ENCODE measurements at regions not wholly inside any gene's neighbourhood (a gene's known extent, or its start where the extent isn't known, plus 50 kb on each side); places are given as distances from the start of the nearest gene placed in this dataset.

DNA sequence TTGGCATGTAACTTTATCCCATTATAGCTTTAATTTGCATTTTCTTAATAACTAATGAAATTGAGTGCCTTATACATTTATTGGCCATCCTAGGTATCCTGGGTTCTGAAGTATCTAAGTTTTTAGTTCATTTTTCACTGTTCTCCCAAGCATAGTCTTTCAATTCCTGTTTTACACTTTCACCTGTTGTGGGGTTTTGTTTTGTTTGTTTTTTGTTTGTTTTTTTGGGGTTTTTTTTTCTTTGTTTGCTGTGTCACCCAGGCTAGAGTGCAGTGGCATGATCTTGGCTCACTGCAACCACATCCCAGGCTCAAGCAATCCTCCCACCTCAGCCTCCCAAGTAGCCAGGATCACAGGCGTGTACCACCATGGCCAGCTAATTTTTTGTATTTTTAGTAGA lies 83.1 kb upstream of the GADL1 start:
- no peak overlapping the region for H3K27ac ChIP-seq (ENCODE audit: low read depth, low read length)
- H3K4me2 ChIP-seq (ENCODE audit: low read length), result no peak overlapping the region
- ATAC-seq, result no peak
- ChIA-PET CTCF (no interaction called here), POLR2A (no interaction called here), RAD21 (ENCODE audit: low non-redundant PET in 1 of 2, low total read pairs in 2 of 2, uncharacterized antibody in 2 of 2, unreplicated experiment in 2 of 2) (no interaction called here)
- no peaks in the 10 kb centered on the region for H3K9me2 ChIP-seq (ENCODE audit: insufficient read depth)
- no peaks in the 10 kb centered on the region for H3K4me1 ChIP-seq (ENCODE audit: control insufficient read depth in 1 of 2, insufficient read depth in 2 of 2, low read length in 2 of 2)
- H3K9me3 ChIP-seq (ENCODE audit: control insufficient read depth in 1 of 2, insufficient read depth in 1 of 2, low read depth in 1 of 2, low read length in 2 of 2), result no peaks in the 10 kb centered on the region
- no peak overlapping the region for H2AFZ ChIP-seq (ENCODE audit: low read depth, low read length, poor library complexity, severe bottlenecking)
- intact Hi-C loops (cut with micrococcal nuclease), result no loop called here
- H3K79me2 ChIP-seq (ENCODE audit: insufficient read depth, low read length), result no peaks in the 10 kb centered on the region
- no peak for DNase-seq (ENCODE audit: low read depth, low spot score)
- no peak overlapping the region for H3K9ac ChIP-seq (ENCODE audit: low read length)
- H3K36me3 ChIP-seq (ENCODE audit: control insufficient read depth in 1 of 2, insufficient read depth in 2 of 2, low read length in 2 of 2), result no peaks in the 10 kb centered on the region
- no peak for TF ChIP-seq ZNF274 (IDR thresholded peaks at IDR 0.05; ENCODE audit: low read depth, low read length)
- no peak for TF ChIP-seq RAD21 (IDR thresholded peaks at IDR 0.05; ENCODE audit: low read depth)
- TF ChIP-seq EZH2phosphoT487 (IDR thresholded peaks at IDR 0.05; ENCODE audit: borderline replicate concordance), result no peak
- no peak for TF ChIP-seq CEBPB (IDR thresholded peaks at IDR 0.05; ENCODE audit: low read depth)
- TF ChIP-seq YY1 (IDR thresholded peaks at IDR 0.05; ENCODE audit: extremely low read depth, insufficient replicate concordance, low read depth, low read length), result no peak
- TF ChIP-seq CBX3 (IDR thresholded peaks at IDR 0.05; ENCODE audit: low read depth), result no peak
- TF ChIP-seq FOSL1 (IDR thresholded peaks at IDR 0.05; ENCODE audit: low read depth), result no peak
- TF ChIP-seq, protein P1, sequence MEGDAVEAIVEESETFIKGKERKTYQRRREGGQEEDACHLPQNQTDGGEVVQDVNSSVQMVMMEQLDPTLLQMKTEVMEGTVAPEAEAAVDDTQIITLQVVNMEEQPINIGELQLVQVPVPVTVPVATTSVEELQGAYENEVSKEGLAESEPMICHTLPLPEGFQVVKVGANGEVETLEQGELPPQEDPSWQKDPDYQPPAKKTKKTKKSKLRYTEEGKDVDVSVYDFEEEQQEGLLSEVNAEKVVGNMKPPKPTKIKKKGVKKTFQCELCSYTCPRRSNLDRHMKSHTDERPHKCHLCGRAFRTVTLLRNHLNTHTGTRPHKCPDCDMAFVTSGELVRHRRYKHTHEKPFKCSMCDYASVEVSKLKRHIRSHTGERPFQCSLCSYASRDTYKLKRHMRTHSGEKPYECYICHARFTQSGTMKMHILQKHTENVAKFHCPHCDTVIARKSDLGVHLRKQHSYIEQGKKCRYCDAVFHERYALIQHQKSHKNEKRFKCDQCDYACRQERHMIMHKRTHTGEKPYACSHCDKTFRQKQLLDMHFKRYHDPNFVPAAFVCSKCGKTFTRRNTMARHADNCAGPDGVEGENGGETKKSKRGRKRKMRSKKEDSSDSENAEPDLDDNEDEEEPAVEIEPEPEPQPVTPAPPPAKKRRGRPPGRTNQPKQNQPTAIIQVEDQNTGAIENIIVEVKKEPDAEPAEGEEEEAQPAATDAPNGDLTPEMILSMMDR (IDR thresholded peaks at IDR 0.05 in 2 of 3, conservative IDR thresholded peaks at IDR 0.05 in 1 of 3; ENCODE audit: borderline replicate concordance in 1 of 3, insufficient read depth in 1 of 3, low read depth in 2 of 3, low read length in 2 of 3), result no peak
- TF ChIP-seq, protein P2, sequence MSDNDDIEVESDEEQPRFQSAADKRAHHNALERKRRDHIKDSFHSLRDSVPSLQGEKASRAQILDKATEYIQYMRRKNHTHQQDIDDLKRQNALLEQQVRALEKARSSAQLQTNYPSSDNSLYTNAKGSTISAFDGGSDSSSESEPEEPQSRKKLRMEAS (IDR thresholded peaks at IDR 0.05), result no peak
- TF ChIP-seq, protein P3, sequence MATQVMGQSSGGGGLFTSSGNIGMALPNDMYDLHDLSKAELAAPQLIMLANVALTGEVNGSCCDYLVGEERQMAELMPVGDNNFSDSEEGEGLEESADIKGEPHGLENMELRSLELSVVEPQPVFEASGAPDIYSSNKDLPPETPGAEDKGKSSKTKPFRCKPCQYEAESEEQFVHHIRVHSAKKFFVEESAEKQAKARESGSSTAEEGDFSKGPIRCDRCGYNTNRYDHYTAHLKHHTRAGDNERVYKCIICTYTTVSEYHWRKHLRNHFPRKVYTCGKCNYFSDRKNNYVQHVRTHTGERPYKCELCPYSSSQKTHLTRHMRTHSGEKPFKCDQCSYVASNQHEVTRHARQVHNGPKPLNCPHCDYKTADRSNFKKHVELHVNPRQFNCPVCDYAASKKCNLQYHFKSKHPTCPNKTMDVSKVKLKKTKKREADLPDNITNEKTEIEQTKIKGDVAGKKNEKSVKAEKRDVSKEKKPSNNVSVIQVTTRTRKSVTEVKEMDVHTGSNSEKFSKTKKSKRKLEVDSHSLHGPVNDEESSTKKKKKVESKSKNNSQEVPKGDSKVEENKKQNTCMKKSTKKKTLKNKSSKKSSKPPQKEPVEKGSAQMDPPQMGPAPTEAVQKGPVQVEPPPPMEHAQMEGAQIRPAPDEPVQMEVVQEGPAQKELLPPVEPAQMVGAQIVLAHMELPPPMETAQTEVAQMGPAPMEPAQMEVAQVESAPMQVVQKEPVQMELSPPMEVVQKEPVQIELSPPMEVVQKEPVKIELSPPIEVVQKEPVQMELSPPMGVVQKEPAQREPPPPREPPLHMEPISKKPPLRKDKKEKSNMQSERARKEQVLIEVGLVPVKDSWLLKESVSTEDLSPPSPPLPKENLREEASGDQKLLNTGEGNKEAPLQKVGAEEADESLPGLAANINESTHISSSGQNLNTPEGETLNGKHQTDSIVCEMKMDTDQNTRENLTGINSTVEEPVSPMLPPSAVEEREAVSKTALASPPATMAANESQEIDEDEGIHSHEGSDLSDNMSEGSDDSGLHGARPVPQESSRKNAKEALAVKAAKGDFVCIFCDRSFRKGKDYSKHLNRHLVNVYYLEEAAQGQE (IDR thresholded peaks at IDR 0.05; ENCODE audit: low read depth), result no peak
- TF ChIP-seq JUND (IDR thresholded peaks at IDR 0.05), result no peak
- TF ChIP-seq, protein P4, sequence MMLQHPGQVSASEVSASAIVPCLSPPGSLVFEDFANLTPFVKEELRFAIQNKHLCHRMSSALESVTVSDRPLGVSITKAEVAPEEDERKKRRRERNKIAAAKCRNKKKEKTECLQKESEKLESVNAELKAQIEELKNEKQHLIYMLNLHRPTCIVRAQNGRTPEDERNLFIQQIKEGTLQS (IDR thresholded peaks at IDR 0.05), result no peak
- no peak for TF ChIP-seq SP1 (IDR thresholded peaks at IDR 0.05; ENCODE audit: low read depth)
- TF ChIP-seq ZFX (IDR thresholded peaks at IDR 0.05), result no peak
- no TSS peak for BruUV-seq (replicated peaks)
- H3K27me3 ChIP-seq (ENCODE audit: insufficient read depth, low read length), result no peaks in the 10 kb centered on the region
- no peak overlapping the region for H3K4me3 ChIP-seq (replicated peaks in 1 of 2; ENCODE audit: low read depth in 1 of 2, low read length in 2 of 2)
- no peaks in the 10 kb centered on the region for H4K20me1 ChIP-seq (ENCODE audit: insufficient read depth)

All from HCT116 (cell line).